ENCODE measurements at regions not wholly inside any gene's neighbourhood (a gene's known extent, or its start where the extent isn't known, plus 50 kb on each side); places are given as distances from the start of the nearest gene placed in this dataset.

DNA sequence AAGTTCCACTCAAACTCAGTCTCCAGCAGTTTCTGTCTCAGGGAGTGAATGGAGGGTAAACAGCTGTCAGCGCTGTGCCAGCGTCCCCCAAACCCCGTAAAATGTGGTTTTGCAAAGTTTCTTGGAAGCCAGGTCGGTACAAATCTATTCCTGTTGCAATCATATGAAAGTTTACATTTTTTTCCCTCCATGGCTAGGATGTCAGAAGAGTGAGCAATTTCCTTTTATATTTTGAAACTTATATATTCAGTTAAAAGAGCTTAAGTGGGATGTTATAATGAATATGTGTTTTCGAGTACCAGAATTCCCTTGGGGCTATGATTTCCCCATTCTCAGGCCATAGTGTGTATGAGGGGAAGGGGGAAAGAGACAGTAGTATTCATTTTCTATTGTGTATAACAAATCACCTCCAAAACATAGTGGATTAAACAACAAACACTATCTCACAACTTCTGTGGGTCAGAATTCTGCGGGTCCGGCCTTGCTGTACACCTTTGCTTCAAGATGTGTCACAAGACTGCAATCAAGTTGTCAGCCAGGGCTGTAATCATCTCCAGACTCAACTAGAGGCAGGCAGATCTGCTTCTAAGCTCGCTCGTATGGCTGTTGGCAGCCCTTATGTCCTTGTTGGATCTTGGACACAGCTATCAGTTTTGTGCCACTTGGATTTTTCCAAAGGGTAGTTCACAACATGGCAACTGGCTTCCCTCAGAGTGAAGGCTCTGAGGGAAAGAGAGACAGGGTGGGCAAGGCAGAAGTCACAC, 107.4 kb downstream of the SNX18 start:
- TF ChIP-seq, protein P1, sequence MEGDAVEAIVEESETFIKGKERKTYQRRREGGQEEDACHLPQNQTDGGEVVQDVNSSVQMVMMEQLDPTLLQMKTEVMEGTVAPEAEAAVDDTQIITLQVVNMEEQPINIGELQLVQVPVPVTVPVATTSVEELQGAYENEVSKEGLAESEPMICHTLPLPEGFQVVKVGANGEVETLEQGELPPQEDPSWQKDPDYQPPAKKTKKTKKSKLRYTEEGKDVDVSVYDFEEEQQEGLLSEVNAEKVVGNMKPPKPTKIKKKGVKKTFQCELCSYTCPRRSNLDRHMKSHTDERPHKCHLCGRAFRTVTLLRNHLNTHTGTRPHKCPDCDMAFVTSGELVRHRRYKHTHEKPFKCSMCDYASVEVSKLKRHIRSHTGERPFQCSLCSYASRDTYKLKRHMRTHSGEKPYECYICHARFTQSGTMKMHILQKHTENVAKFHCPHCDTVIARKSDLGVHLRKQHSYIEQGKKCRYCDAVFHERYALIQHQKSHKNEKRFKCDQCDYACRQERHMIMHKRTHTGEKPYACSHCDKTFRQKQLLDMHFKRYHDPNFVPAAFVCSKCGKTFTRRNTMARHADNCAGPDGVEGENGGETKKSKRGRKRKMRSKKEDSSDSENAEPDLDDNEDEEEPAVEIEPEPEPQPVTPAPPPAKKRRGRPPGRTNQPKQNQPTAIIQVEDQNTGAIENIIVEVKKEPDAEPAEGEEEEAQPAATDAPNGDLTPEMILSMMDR (conservative IDR thresholded peaks at IDR 0.05): no peak
- TF ChIP-seq ZFX (IDR thresholded peaks at IDR 0.05): no peak
